ENCODE measurements at regions not wholly inside any gene's neighbourhood (a gene's known extent, or its start where the extent isn't known, plus 50 kb on each side); places are given as distances from the start of the nearest gene placed in this dataset.

DNA sequence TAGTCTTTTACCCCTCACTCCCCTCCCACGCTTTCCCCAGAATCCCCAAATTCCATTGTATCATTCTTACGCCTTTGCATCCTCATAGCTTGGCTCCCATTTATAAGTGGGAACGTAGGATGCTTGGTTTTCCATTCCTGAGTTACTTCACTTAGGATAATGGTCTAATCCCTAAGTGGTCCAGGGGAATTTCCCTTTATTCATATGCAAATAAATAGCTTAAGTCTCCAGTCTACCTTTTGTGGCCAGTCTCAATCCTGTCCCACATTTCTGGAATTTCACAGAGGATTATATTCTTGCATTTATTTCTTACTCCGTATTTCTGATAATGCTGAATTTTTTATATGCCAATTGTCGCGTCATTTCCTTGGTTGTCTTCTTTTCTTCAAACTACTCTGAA is 245.6 kb upstream of the DAB2 start:
- TF ChIP-seq, protein P1, sequence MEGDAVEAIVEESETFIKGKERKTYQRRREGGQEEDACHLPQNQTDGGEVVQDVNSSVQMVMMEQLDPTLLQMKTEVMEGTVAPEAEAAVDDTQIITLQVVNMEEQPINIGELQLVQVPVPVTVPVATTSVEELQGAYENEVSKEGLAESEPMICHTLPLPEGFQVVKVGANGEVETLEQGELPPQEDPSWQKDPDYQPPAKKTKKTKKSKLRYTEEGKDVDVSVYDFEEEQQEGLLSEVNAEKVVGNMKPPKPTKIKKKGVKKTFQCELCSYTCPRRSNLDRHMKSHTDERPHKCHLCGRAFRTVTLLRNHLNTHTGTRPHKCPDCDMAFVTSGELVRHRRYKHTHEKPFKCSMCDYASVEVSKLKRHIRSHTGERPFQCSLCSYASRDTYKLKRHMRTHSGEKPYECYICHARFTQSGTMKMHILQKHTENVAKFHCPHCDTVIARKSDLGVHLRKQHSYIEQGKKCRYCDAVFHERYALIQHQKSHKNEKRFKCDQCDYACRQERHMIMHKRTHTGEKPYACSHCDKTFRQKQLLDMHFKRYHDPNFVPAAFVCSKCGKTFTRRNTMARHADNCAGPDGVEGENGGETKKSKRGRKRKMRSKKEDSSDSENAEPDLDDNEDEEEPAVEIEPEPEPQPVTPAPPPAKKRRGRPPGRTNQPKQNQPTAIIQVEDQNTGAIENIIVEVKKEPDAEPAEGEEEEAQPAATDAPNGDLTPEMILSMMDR (IDR thresholded peaks at IDR 0.05), result no peak
- TF ChIP-seq POLR2A (IDR thresholded peaks at IDR 0.05) (no peak), EP300 (IDR thresholded peaks at IDR 0.05; ENCODE audit: low read depth) (no peak), POLR2AphosphoS5 (IDR thresholded peaks at IDR 0.05) (no peak)

Data from transverse colon (tissue), 4 donors.